GM18517 (cell line): ENCODE measurements at regions not wholly inside any gene's neighbourhood (a gene's known extent, or its start where the extent isn't known, plus 50 kb on each side); places are given as distances from the start of the nearest gene placed in this dataset.

Experiments
- ATAC-seq: cut with Tn5 transposase; IDR thresholded peaks from one replicate; pipeline ENCODE4 v1.9.1; 2021; ENCODE audit warnings: mild to moderate bottlenecking, moderate library complexity; ENCODE audit not compliant: unreplicated experiment

- ATAC-seq, result no peak
These were observed 527.4 kb downstream of the HACE1 start for GRCh38 chr6:104332364-104332763.

GRCh38 chr6:104326173-104327001, 533.3 kb downstream of the HACE1 start:
- peak; percentile 60 for ATAC-seq

GRCh38 chr6:104325341-104326172, 534.2 kb downstream of the HACE1 start:
- no peak for ATAC-seq

- no peak for ATAC-seq
These were observed 535.4 kb downstream of the HACE1 start for GRCh38 chr6:104324301-104324700.

- ATAC-seq, result no peak
These were observed 536.9 kb downstream of the HACE1 start for GRCh38 chr6:104322841-104323240.

- no peak for ATAC-seq
These were observed 538.4 kb downstream of the HACE1 start for GRCh38 chr6:104321301-104321700.

GRCh38 chr6:104320896-104321295, 538.8 kb downstream of the HACE1 start:
- no peak for ATAC-seq

GRCh38 chr6:104312851-104313250, 546.9 kb downstream of the HACE1 start:
- no peak for ATAC-seq

- ATAC-seq, result no peak
These were observed 553.5 kb downstream of the HACE1 start for GRCh38 chr6:104306211-104306610.

- no peak for ATAC-seq
These were observed 554.5 kb downstream of the HACE1 start for GRCh38 chr6:104305206-104305605.

GRCh38 chr6:104301951-104302350, 557.8 kb downstream of the HACE1 start:
- no peak for ATAC-seq

- no peak for ATAC-seq
These were observed 573.1 kb downstream of the HACE1 start for GRCh38 chr6:104286641-104287040.

- ATAC-seq, result no peak
These were observed 574.8 kb downstream of the HACE1 start for GRCh38 chr6:104284872-104285271.

GRCh38 chr6:104282581-104282980, 577.1 kb downstream of the HACE1 start:
- no peak for ATAC-seq

- ATAC-seq, result no peak
These were observed 578.3 kb downstream of the HACE1 start for GRCh38 chr6:104281370-104281769.

GRCh38 chr6:104268389-104268788, 591.3 kb downstream of the HACE1 start:
- no peak for ATAC-seq

GRCh38 chr6:104266922-104267321, 592.8 kb downstream of the HACE1 start:
- ATAC-seq, result no peak

GRCh38 chr6:104256646-104257045, 603.1 kb downstream of the HACE1 start:
- no peak for ATAC-seq

- ATAC-seq, result no peak
These were observed 606.5 kb downstream of the HACE1 start for GRCh38 chr6:104253236-104253635.

- ATAC-seq, result no peak
These were observed 607.4 kb downstream of the HACE1 start for GRCh38 chr6:104252276-104252675.

GRCh38 chr6:104251651-104252050, 608.1 kb downstream of the HACE1 start:
- ATAC-seq, result no peak

- ATAC-seq, result no peak
These were observed 618.9 kb downstream of the HACE1 start for GRCh38 chr6:104240865-104241264.
